T47D (cell line): ENCODE measurements at regions not wholly inside any gene's neighbourhood (a gene's known extent, or its start where the extent isn't known, plus 50 kb on each side); places are given as distances from the start of the nearest gene placed in this dataset.
"Not testable (repeated sequence)": the region's sequence is repeated elsewhere in the genome, so short reads cannot be mapped to it uniquely, and the experiment has no call there.

ENCODE experiments used
- DNase-seq, 2 experiments: peaks; one replicate each; pipeline versions ENCODE4 v3.0.0 to v3.0.0-alpha.2; 2011 to 2012; ENCODE audit warnings: low read depth in 1 of 2, low spot score in 1 of 2
- JUND ChIP-seq: IDR thresholded peaks from 2 replicates; pipeline ENCODE4 v1.6.1; 2012; ENCODE audit warnings: low read depth
- in situ Hi-C: cut with HindIII; loops from 2 replicates; pipeline ENCODE4 v1.10.0; 2016; ENCODE audit warnings: low sequenced_read_pairs, low pct_unique_long_range_greater_than_20kb

DNA sequence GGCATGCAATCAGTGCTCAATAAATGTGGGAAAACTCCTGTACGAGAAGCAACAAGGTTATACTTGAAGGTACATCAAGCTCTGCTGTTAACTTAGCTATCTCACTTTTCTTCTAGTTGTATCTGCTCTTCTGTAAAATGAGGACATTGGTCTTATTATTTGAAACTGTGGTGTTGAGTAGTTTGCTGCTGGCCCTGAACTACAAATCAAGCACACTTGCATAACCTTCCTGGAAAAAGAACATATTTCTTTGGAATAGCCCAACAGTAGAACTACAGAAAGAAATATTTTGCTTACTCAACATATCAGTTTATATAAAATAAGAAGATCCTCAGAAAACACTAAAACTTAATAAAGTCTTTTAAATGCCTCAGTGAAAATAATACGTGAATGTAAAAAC lies 203.0 kb downstream of the KCTD12 start:
- no peak for DNase-seq
- in situ Hi-C loops, result no loop called here
- no peak for TF ChIP-seq JUND

DNA sequence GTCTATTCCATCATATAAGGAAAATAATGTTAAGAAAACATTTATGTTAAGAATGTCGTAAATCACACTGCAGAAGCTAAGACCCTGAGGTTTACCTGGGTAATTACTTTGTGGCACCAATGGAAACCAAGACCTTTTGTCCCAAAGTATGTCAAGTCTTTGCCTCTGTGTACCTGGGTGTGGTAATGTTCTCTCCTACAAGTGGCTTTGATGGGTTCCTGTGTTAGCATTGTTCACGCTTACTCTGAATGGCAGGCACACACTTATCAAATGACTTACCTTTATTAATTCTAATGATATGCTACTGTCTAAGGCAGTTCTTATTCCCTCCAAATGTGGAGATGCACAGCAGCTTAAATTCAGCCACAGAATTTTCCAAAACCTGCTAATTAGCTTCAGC lies 206.1 kb downstream of the KCTD12 start:
- TF ChIP-seq JUND, result no peak
- no peak for DNase-seq
- in situ Hi-C loops, result no loop called here

DNA sequence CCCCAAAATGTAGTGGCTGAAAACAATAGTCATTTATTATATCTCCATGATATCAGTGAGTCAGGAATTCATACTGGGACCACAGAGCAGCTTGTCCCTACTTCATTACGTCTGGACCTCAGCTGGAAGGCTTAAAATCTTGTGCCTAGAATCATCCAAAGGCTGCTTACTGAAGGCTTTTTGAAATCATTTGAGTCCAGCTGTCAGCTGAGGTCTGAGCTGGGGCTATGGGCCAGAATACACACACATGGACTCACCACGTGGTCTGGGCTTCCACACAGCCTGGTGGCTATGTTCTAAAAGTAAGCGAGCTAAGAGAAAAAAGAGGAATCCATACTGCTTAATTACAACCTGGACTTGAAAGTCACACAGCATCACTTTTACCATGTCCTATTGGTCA lies 209.2 kb downstream of the KCTD12 start:
- no peak for TF ChIP-seq JUND
- in situ Hi-C loops, result no loop called here
- DNase-seq, result no peak

DNA sequence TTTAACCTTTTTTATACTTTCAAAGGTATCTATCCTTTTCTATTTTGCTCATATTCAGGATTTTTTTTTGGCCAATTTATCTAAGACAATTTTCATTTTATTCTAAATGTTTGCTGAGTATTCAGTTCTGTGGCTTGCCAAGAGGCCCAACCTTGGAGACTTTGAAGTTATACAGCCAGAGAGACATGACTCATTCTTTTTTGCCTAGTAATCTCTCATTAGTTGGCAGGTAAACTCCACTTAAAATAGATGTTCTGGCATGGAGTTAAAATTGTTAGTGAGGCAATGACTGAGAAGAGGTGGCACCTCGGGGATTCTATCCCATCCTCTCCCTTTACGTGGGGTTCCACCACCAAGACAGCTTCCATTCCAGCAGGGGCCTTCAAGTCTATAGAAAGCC lies 213.8 kb downstream of the KCTD12 start:
- in situ Hi-C loops, result no loop called here
- no peak for TF ChIP-seq JUND
- DNase-seq, result no peak

DNA sequence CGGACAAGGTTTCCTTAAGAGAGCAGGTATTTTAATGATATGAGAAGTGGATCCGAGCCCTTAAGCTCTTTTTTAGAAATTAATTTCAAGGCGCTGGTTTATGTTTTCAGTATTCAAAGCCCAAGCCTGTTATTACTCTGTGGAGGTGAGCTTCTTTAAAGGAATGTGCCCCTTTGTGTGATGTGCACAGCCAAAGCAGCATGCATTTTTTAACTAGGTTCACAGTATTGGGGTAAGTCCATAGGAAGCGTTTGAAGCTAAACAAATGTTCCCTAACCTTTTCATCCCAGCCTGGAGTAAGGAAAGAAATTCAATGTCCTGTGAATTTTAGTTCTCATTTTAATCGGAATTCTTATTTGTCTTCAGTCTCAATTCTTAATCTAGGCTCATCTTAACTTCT lies 217.5 kb downstream of the KCTD12 start:
- no peak for TF ChIP-seq JUND
- in situ Hi-C loops, result no loop called here
- no peak for DNase-seq

DNA sequence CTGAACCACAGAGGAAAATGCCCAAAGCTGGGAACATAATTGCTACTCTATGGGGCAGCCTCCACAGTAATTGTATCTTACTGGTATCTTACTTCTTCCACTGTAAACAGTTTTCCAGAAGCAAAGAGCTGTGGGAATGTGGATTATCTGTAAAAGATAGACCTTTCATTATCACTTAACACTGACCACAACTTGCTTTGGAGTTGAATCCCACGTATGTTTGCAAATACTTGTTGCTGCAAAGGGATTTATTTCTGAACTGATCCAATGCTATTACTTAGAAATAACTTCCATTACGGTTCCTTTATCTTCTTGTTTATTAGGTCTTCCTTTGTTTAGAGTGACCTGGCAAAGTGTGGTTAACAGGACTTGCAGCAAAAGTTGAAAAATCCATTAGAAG lies 218.1 kb downstream of the KCTD12 start:
- in situ Hi-C loops, result no loop called here
- no peak for DNase-seq

DNA sequence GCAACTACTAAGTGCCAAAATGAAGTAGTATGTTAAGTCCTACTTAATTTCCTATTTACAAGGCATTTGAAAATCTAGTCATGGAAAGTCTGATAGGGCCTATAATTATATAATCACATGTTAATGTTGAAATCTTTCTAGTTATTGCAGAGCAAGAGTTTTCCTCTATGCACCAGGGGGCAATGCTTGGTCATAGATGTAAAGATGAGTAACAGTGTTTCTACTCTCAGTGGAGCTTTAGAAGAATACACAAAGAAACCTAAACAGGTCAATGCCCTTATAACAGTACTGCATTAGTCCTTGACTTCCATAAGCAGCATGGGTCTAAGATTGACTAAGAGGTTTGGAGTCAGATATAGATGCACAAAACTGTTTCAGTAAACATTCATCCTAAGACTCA lies 218.7 kb downstream of the KCTD12 start:
- no peak for DNase-seq
- in situ Hi-C loops, result no loop called here
- no peak for TF ChIP-seq JUND

More for the DNA sequence above, 218.1 kb downstream of the KCTD12 start:
- TF ChIP-seq JUND, result no peak

DNA sequence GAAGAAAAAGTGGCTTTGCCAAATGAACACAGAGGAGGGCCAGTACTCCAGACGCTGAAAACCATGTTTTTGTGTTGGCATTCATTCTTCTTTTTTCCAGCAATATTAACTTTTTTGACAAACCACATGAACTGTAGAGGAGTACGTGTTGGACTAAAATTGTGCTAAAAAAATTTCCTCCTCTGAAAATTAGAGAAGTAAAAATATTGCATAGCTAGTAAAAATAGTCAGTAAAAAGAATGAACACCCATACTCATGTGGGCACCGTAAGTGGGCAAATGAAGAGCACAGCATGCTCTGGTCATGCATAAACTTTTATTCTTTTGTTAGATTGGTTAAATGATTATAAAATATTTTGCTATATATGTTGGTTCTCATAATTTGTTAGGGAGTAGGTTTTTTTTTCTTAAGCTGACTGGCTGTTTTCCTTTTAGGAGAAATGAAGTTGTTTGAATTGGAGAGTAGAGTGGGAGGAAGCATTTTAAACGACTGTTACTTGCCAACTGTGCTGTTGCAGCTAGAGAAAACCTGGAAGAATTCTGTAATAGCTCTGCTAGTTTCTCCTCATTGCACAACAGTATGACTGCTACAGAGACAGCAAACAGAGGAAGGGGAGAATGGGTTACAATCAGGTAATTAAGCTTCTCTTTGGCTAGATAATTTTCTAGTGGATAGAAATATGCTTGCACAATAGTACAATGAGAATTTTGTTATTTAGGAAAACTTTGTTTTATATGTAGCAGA lies 222.4 kb downstream of the KCTD12 start:
- no peak for TF ChIP-seq JUND
- in situ Hi-C loops, result no loop called here
- no peak for DNase-seq

DNA sequence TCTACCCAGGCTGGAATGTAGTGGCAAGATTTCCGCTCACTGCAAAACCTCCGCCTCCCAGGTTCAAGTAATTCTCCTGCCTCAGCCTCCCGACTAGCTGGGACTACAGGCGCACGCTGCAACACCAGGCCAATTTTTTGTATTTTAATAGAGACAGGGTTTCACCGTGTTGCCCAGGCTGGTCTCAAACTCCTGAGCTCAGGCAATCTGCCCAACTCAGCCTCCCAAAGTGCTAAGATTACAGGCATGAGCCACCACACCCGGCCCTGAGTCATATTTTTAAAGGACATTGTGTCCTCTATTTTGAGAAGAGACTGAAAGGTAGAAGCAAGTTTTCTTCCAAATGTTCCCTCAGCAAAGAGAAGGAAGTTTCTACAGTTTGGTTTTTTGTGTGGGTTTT lies 227.1 kb downstream of the KCTD12 start:
- in situ Hi-C loops, DNase-seq: not testable (repeated sequence)

DNA sequence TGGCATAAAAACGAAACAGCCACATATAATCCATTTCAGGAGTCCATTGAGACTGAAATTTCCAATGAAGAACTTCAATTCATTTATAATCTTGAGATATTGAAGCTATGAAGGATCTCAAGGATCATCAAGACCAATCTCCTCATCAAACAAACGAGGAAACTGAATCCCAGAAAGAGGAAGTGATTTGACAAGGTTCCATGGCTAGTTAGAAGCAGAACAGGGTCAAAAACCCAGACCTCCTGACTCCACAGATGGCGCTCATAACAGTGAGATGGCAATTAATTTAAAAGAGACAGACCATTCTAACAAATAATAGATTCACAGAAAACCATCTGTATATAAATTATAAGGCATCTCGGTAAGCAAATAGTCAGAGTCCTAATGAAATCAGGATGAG lies 229.7 kb downstream of the KCTD12 start:
- in situ Hi-C loops, result no loop called here
- TF ChIP-seq JUND, result no peak
- no peak for DNase-seq

DNA sequence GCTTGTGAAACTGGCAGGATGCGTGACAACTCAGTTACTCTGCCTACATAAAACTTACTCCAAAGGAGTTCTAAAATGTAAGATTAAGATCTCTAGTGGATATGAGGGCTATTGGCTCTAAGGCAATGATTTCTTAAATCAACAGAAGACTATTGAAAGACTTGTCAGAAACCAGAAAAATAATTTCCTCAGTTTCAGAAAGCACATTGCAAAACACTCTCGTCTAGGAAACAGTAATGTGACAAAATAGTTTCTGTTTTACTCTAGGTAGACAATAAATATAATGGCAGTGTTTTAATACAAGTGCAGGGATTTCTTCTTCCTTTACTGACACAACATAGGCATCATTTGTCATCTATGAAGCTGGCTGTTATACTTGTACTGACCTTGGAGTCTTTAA lies 230.1 kb downstream of the KCTD12 start:
- in situ Hi-C loops, result no loop called here
- TF ChIP-seq JUND, result no peak
- DNase-seq, result no peak

DNA sequence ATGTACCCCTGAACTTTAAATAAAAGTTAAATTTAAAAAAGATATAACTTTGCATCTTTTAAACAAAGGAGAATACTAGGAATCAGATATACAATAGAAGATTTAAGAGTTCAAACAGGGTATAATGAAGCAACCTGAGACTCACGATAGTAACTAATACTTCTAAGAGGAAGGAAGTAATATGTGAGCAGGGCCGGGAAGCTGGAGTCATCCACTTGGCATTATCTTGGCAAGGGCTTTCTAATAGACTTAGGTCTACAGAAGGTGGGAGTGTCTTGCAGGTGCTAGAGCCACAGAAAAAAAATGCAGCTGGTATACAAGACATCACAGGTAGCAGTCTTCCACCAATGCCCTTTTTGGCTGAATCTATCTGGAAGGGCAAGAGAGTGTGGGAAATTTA lies 231.9 kb downstream of the KCTD12 start:
- TF ChIP-seq JUND, result no peak
- no peak for DNase-seq
- in situ Hi-C loops, result no loop called here

DNA sequence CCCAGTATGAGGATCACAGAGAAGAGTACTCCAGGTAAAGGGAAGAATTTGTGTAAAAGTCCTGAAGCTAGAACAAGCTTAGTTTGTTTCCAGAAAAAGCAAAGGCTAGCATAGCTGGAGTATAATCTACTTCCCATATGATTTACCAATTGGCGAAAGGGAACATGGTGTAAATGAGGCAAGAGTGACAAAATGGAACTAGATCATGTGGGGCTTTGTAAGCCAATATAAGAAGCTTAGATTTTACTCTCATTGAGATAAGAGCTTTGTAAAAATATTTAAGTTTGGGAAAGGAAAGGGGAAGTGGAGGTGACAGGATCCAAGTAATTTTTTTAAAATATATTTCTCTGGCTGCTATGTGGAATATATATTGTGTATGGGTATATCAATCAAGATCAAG lies 234.9 kb downstream of the KCTD12 start:
- in situ Hi-C loops, result no loop called here
- no peak for TF ChIP-seq JUND
- DNase-seq, result no peak

DNA sequence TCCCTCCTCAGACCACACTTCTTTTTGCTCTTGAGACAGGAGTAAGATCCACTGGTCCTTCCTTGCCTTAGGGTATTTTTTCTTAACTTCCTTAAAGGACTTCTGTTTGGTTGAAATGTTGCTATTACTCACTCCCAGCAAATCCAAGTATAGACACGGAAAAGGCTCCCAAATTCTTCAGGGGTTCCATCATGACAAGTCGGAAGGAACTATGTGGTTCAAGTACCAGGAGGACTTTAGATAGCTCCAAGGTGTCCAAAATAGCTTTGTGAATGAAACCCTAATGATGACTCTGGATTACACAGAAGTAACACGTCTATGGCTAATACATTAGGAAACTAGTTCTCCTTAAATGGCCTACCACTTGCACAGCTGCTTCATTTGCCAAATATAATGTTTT lies 238.7 kb downstream of the KCTD12 start:
- no peak for TF ChIP-seq JUND
- in situ Hi-C loops, result no loop called here
- DNase-seq, result no peak
